Renal cortical epithelial cell (primary cell): ENCODE measurements at regions not wholly inside any gene's neighbourhood (a gene's known extent, or its start where the extent isn't known, plus 50 kb on each side); places are given as distances from the start of the nearest gene placed in this dataset.
"Not testable (repeated sequence)": the region's sequence is repeated elsewhere in the genome, so short reads cannot be mapped to it uniquely, and the experiment has no call there.

Experiments
- DNase-seq: peaks from one replicate; pipeline ENCODE4 v3.0.0-alpha.2; 2011; ENCODE audit warnings: low read depth

GRCh38 chr1:78292361-78292760 is 198.4 kb upstream of the PTGFR start:
- no peak for DNase-seq

- no peak for DNase-seq
Observed at GRCh38 chr1:78297836-78298235, 192.9 kb upstream of the PTGFR start.

GRCh38 chr1:78298349-78298748 is 192.4 kb upstream of the PTGFR start:
- no peak for DNase-seq

- DNase-seq = peak; percentile 48
Observed at GRCh38 chr1:78301141-78301540, 189.6 kb upstream of the PTGFR start.

- peak; percentile 98 for DNase-seq
Observed at GRCh38 chr1:78303620-78304019, 187.2 kb upstream of the PTGFR start.

- DNase-seq = no peak
Observed at GRCh38 chr1:78304341-78304740, 186.4 kb upstream of the PTGFR start.

GRCh38 chr1:78304761-78305160 is 186.0 kb upstream of the PTGFR start:
- DNase-seq = peak; percentile 31

- not testable (repeated sequence) for DNase-seq
Observed at GRCh38 chr1:78310261-78310660, 180.5 kb upstream of the PTGFR start.

GRCh38 chr1:78318011-78318410 is 172.8 kb upstream of the PTGFR start:
- no peak for DNase-seq

- peak; percentile 20 for DNase-seq
Observed at GRCh38 chr1:78319603-78320002, 171.2 kb upstream of the PTGFR start.

- peak; percentile 20 for DNase-seq
Observed at GRCh38 chr1:78322928-78323680, 167.7 kb upstream of the PTGFR start.

GRCh38 chr1:78325293-78325692 is 165.5 kb upstream of the PTGFR start:
- no peak for DNase-seq

- DNase-seq = no peak
Observed at GRCh38 chr1:78329475-78329874, 161.3 kb upstream of the PTGFR start.

GRCh38 chr1:78331799-78332198 is 159.0 kb upstream of the PTGFR start:
- DNase-seq = no peak

GRCh38 chr1:78333502-78333901 is 157.3 kb upstream of the PTGFR start:
- DNase-seq = peak; percentile 34

- DNase-seq = no peak
Observed at GRCh38 chr1:78334114-78334513, 156.7 kb upstream of the PTGFR start.

GRCh38 chr1:78334952-78335351 is 155.8 kb upstream of the PTGFR start:
- DNase-seq = peak; percentile 24

GRCh38 chr1:78336751-78337150 is 154.0 kb upstream of the PTGFR start:
- DNase-seq = not testable (repeated sequence)

- DNase-seq = peak; percentile 67
Observed at GRCh38 chr1:78339490-78339889, 151.3 kb upstream of the PTGFR start.

- peak; percentile 65 for DNase-seq
Observed at GRCh38 chr1:78340006-78340405, 150.8 kb upstream of the PTGFR start.

GRCh38 chr1:78348496-78349284 is 142.1 kb upstream of the PTGFR start:
- DNase-seq = no peak

GRCh38 chr1:78351551-78352216 is 139.1 kb upstream of the PTGFR start:
- DNase-seq = no peak

- DNase-seq = no peak
Observed at GRCh38 chr1:78355656-78356055, 135.1 kb upstream of the PTGFR start.
